GM12878 (cell line): ENCODE measurements at regions not wholly inside any gene's neighbourhood (a gene's known extent, or its start where the extent isn't known, plus 50 kb on each side); places are given as distances from the start of the nearest gene placed in this dataset.

Experiments
- ATAC-seq: fragments of 200-7000 bp; cut with Tn5 transposase; 3 replicates; pipeline ENCODE4 v1.9.1; 2020; ENCODE audit warnings: mild to moderate bottlenecking, moderate library complexity
- BruUV-seq: library from RNA; stranded (reverse); fragments of 400-500 nt; replicated peaks from 2 replicates; lab custom pipeline; 2021; lab: Mats Ljungman, UMichigan
- CTCF ChIA-PET: fragments of 300-600 bp; sonication (Branson Sonifier 250); formaldehyde crosslinking; extraction: SDS; loops from one replicate; lab custom pipeline; 2021; ENCODE audit warnings: inconsistent platforms; lab: Yijun Ruan, JAX
- POLR2A ChIA-PET: fragments of 350-600 bp; formaldehyde crosslinking; extraction: SDS; loops from one replicate; lab custom pipeline; 2021; ENCODE audit warnings: inconsistent platforms; lab: Charles Lee
- RAD21 ChIA-PET: fragments of 300-600 bp; sonication (Branson Sonifier 250); formaldehyde crosslinking; loops from one replicate; lab custom pipeline; 2023; ENCODE audit warnings: antibody characterized with exemption; ENCODE audit not compliant: unreplicated experiment; lab: Charles Lee
- SMC1A ChIA-PET: fragments of 300-600 bp; sonication (Branson Sonifier 250); formaldehyde crosslinking; loops from one replicate; lab custom pipeline; 2023; ENCODE audit not compliant: unreplicated experiment, uncharacterized antibody; lab: Charles Lee
- DNase-seq: peaks from one replicate; pipeline ENCODE4 v3.0.0-alpha.2; 2011; ENCODE audit warnings: low read depth, low spot score
- FAIRE-seq: peaks from 3 replicates; lab custom pipeline; 2011; peaks lifted over from hg19 to GRCh38; lab: Jason Lieb, UNC
- H2AFZ ChIP-seq: 2 replicates; pipeline ENCODE4 v1.6.0; 2011; ENCODE audit warnings: low read depth, low read length, control low read depth; ENCODE audit not compliant: control insufficient read depth
- H3K27ac ChIP-seq: 2 replicates; pipeline ENCODE4 v1.5.1; 2011; ENCODE audit warnings: control low read depth; ENCODE audit not compliant: control insufficient read depth, insufficient read depth
- H3K27me3 ChIP-seq, 2 experiments: replicated peaks in 1 of 2; 2 replicates each; pipeline versions ENCODE4 v1.6.0 to v1.6.1; 2011; ENCODE audit warnings: low read length in 1 of 2; ENCODE audit not compliant: control insufficient read depth in 2 of 2, insufficient read depth in 2 of 2
- H3K36me3 ChIP-seq, 2 experiments: 2 replicates each; pipeline ENCODE4 v1.5.1; 2011; ENCODE audit warnings: low read length in 1 of 2; ENCODE audit not compliant: control insufficient read depth in 2 of 2, insufficient read depth in 2 of 2
- H3K4me1 ChIP-seq: 2 replicates; pipeline ENCODE4 v1.6.1; 2011; ENCODE audit warnings: mild to moderate bottlenecking, low read length, moderate library complexity, mixed read lengths; ENCODE audit not compliant: control insufficient read depth, insufficient read depth
- H3K4me2 ChIP-seq: 2 replicates; pipeline ENCODE4 v1.6.0; 2011; ENCODE audit warnings: control low read depth; ENCODE audit not compliant: control insufficient read depth, insufficient read depth
- H3K4me3 ChIP-seq: fragments of 200-600 bp; sonication (generic); 2 replicates; pipeline ENCODE4 v1.5.1; 2016
- H3K79me2 ChIP-seq: 2 replicates; pipeline ENCODE4 v1.6.0; 2011; ENCODE audit warnings: low read length; ENCODE audit not compliant: control insufficient read depth, insufficient read depth
- H3K9ac ChIP-seq: 2 replicates; pipeline ENCODE4 v1.8.0; 2011; ENCODE audit warnings: low read length, control low read depth, mixed read lengths; ENCODE audit not compliant: control insufficient read depth, insufficient read depth
- H3K9me3 ChIP-seq: replicated peaks from 3 replicates; pipeline ENCODE4 v1.5.1; 2011; ENCODE audit warnings: mild to moderate bottlenecking, low read length; ENCODE audit not compliant: control insufficient read depth, insufficient read depth
- H4K20me1 ChIP-seq: 2 replicates; pipeline ENCODE4 v1.6.0; 2011; ENCODE audit not compliant: control insufficient read depth, insufficient read depth
- BCL11A ChIP-seq: IDR thresholded peaks from 2 replicates; pipeline ENCODE4 v1.6.1; 2011; ENCODE audit warnings: low read depth, low read length
- BRCA1 ChIP-seq: IDR thresholded peaks from 2 replicates; pipeline ENCODE4 v1.6.1; 2011; ENCODE audit warnings: low read depth, low read length, improper control_type of control experiment
- CEBPB ChIP-seq, 2 experiments: fragments of 150-350 bp in 1 of 2; IDR thresholded peaks; 2 replicates each; pipeline ENCODE4 v1.6.1; 2012 to 2014; ENCODE audit warnings: low read depth in 2 of 2, low read length in 2 of 2, borderline replicate concordance in 1 of 2, inconsistent platforms in 1 of 2
- CEBPZ ChIP-seq: fragments of 150-350 bp; IDR thresholded peaks from 2 replicates; pipeline ENCODE4 v1.6.1; 2016; ENCODE audit warnings: low read depth, low read length
- CREB1 ChIP-seq: IDR thresholded peaks from 2 replicates; pipeline ENCODE4 v1.6.1; 2012; ENCODE audit warnings: low read depth, mild to moderate bottlenecking, inconsistent platforms
- DPF2 ChIP-seq: fragments of 450-650 bp; IDR thresholded peaks from 2 replicates; pipeline ENCODE4 v1.6.1; 2017; ENCODE audit warnings: mild to moderate bottlenecking
- EGR1 ChIP-seq, 2 experiments: IDR thresholded peaks; 1 replicate in 1 of 2; 2 replicates in 1 of 2; pipeline ENCODE4 v1.6.1; 2011 to 2012; ENCODE audit warnings: low read depth in 2 of 2, low read length in 2 of 2, borderline replicate concordance in 1 of 2, mild to moderate bottlenecking in 1 of 2, moderate library complexity in 1 of 2
- EP300 ChIP-seq, 2 experiments: fragments of 150-350 bp in 1 of 2; IDR thresholded peaks; 2 replicates each; pipeline ENCODE4 v1.6.1; 2011 to 2012; ENCODE audit warnings: low read depth in 2 of 2, low read length in 2 of 2, borderline replicate concordance in 1 of 2, improper control_type of control experiment in 1 of 2, inconsistent platforms in 1 of 2; ENCODE audit not compliant: control insufficient read depth in 1 of 2
- KAT2A ChIP-seq: conservative IDR thresholded peaks from 2 replicates; pipeline ENCODE4 v1.6.1; 2011; ENCODE audit warnings: low read depth, low read length; ENCODE audit not compliant: control insufficient read depth
- MEF2A ChIP-seq: IDR thresholded peaks from 2 replicates; pipeline ENCODE4 v1.6.1; 2011; ENCODE audit warnings: low read depth, mild to moderate bottlenecking, low read length, moderate library complexity; ENCODE audit not compliant: insufficient read depth
- MXI1 ChIP-seq: fragments of 150-350 bp; IDR thresholded peaks from 2 replicates; pipeline ENCODE4 v1.6.1; 2011; ENCODE audit warnings: low read depth, mild to moderate bottlenecking, inconsistent platforms, low read length, improper control_type of control experiment
- MYC ChIP-seq: IDR thresholded peaks from 2 replicates; pipeline ENCODE4 v1.6.1; 2011; ENCODE audit warnings: mild to moderate bottlenecking, low read length, moderate library complexity, inconsistent platforms; ENCODE audit not compliant: insufficient read depth, insufficient replicate concordance, insufficient read length, severe bottlenecking
- NBN ChIP-seq: fragments of 450-650 bp; IDR thresholded peaks from 2 replicates; pipeline ENCODE4 v1.6.1; 2016
- NFIC ChIP-seq: IDR thresholded peaks from 2 replicates; pipeline ENCODE4 v1.6.1; 2012; ENCODE audit warnings: low read depth, mild to moderate bottlenecking, inconsistent platforms, low read length, moderate library complexity
- NFXL1 ChIP-seq: fragments of 450-650 bp; IDR thresholded peaks from 2 replicates; pipeline ENCODE4 v1.6.1; 2017; ENCODE audit warnings: antibody characterized with exemption, mild to moderate bottlenecking, borderline replicate concordance
- NFYB ChIP-seq: IDR thresholded peaks from 2 replicates; pipeline ENCODE4 v1.6.1; 2011; ENCODE audit warnings: low read depth, mild to moderate bottlenecking, low read length, improper control_type of control experiment, moderate library complexity; ENCODE audit not compliant: insufficient read depth
- RAD51 ChIP-seq: fragments of 450-650 bp; IDR thresholded peaks from 2 replicates; pipeline ENCODE4 v1.6.1; 2016; ENCODE audit warnings: moderate library complexity, mild to moderate bottlenecking, inconsistent platforms
- SMAD1 ChIP-seq: fragments of 450-650 bp; IDR thresholded peaks from 2 replicates; pipeline ENCODE4 v1.6.1; 2018; ENCODE audit warnings: mild to moderate bottlenecking, low read depth; ENCODE audit not compliant: partially characterized antibody
- SPI1 ChIP-seq: IDR thresholded peaks from 2 replicates; pipeline ENCODE4 v1.6.1; 2011; ENCODE audit warnings: low read depth, mild to moderate bottlenecking, low read length, moderate library complexity, borderline replicate concordance; ENCODE audit not compliant: insufficient read depth
- SREBF1 ChIP-seq: IDR thresholded peaks from 2 replicates; pipeline ENCODE4 v1.6.1; 2012; ENCODE audit warnings: mild to moderate bottlenecking, low read length
- STAT1 ChIP-seq: fragments of 450-650 bp; conservative IDR thresholded peaks from 2 replicates; pipeline ENCODE4 v1.6.1; 2014; ENCODE audit warnings: antibody characterized with exemption, mild to moderate bottlenecking
- SUPT20H ChIP-seq: IDR thresholded peaks from 2 replicates; pipeline ENCODE4 v1.6.1; 2011; ENCODE audit warnings: low read depth, mild to moderate bottlenecking, low read length, moderate library complexity, borderline replicate concordance; ENCODE audit not compliant: control insufficient read depth
- ZNF24 ChIP-seq: fragments of 450-650 bp; IDR thresholded peaks from 2 replicates; pipeline ENCODE4 v1.6.1; 2017; ENCODE audit warnings: antibody characterized with exemption, mild to moderate bottlenecking
- WGBS: methylation state at CpG from one replicate; pipeline ENCODE4 v1.1.6; 2016; ENCODE audit warnings: low lambda C conversion rate; ENCODE audit not compliant: insufficient replicate concordance, insufficient coverage; ENCODE audit errors: missing lambda C conversion rate; 5-methylcytosine and 5-hydroxymethylcytosine counted together
- in situ Hi-C: fragments of 300-500 bp; cut with MboI; formaldehyde crosslinking; loops from 9 replicates; pipeline ENCODE4 v1.14.3; 2018; ENCODE audit warnings: mixed read lengths
- intact Hi-C: fragments of 100-400 bp; cut with micrococcal nuclease; formaldehyde crosslinking; loops from one replicate; pipeline ENCODE4 v1.14.2; 2022; ENCODE audit not compliant: unreplicated experiment

GRCh38 chr15:95839367-95839782 is 491.1 kb upstream of the NR2F2 start:
- POLR2A ChIA-PET, result interaction anchor here (1.0 kb wide), 1 partner anchor 13 kb away, joined by 3 read pairs; no protein-coding TSS in a partner anchor
- no peak overlapping the region for H3K4me3 ChIP-seq
- H3K27me3 ChIP-seq, result no peaks in the 10 kb centered on the region
- H3K4me2 ChIP-seq, result no peak overlapping the region
- 0% methylated on average over 2 of the region's 2 CpGs for WGBS
- peak; percentile 95 for ATAC-seq
- no peaks in the 10 kb centered on the region for H3K36me3 ChIP-seq
- DNase-seq, result peak; percentile 66
- no peaks in the 10 kb centered on the region for H4K20me1 ChIP-seq
- RAD21 ChIA-PET, result interaction anchor here (0.6 to 1.5 kb wide), 5 partner anchors 25 to 497 kb away, joined by 3 to 4 read pairs (median 3); no protein-coding TSS in a partner anchor
- intact Hi-C loops, result no loop called here
- H3K27ac ChIP-seq, result no peak overlapping the region; the same call in 1 of the 2 replicates
- FAIRE-seq, result peak; percentile 68
- BruUV-seq, result no TSS peak
- SMC1A ChIA-PET, result interaction anchor here (0.7 to 3.5 kb wide), 12 partner anchors 10 to 519 kb away, joined by 3 to 17 read pairs (median 4); no protein-coding TSS in a partner anchor
- H2AFZ ChIP-seq, result peak overlapping the region; percentile 55
- no peaks in the 10 kb centered on the region for H3K79me2 ChIP-seq
- in situ Hi-C loops, result loop anchor here (10.0 kb wide), 1 partner anchor 575 kb away; no protein-coding TSS in a partner anchor
- CTCF ChIA-PET, result interaction anchor here (1.0 to 2.6 kb wide), 3 partner anchors 25 to 487 kb away, joined by 3 to 5 read pairs (median 3); no protein-coding TSS in a partner anchor
- H3K9ac ChIP-seq, result no peak overlapping the region
- H3K4me1 ChIP-seq, result peaks cover 5% of the 10 kb centered on the region; the same call in 1 of the 2 replicates
- no peaks in the 10 kb centered on the region for H3K9me3 ChIP-seq
- TF ChIP-seq BCL11A (0 out of 2 replicates have a peak, but pooled peaks have one; percentile 22), SPI1 (peak; percentile 54; the same call in 1 of the 2 replicates), EGR1 (IDR thresholded peaks at IDR 0.05; ENCODE audit: borderline replicate concordance in 1 of 2, low read depth in 2 of 2, low read length in 2 of 2) (no peak), NFXL1 (no peak), RAD51 (0 out of 2 replicates have a peak, but pooled peaks have one; percentile 32), SMAD1 (no peak), DPF2 (no peak), KAT2A (no peak), NFIC (no peak), STAT1 (no peak), CEBPB (IDR thresholded peaks at IDR 0.05; ENCODE audit: borderline replicate concordance in 1 of 2, low read depth in 2 of 2, low read length in 2 of 2) (no peak), MYC (no peak), ZNF24 (peak; percentile 4; the same call in 1 of the 2 replicates), NBN (no peak), CREB1 (0 out of 2 replicates have a peak, but pooled peaks have one; percentile 35), SUPT20H (no peak), BRCA1 (no peak), CEBPZ (no peak), SREBF1 (no peak), EP300 (IDR thresholded peaks at IDR 0.05; ENCODE audit: borderline replicate concordance in 1 of 2, control insufficient read depth in 1 of 2, low read depth in 2 of 2, low read length in 2 of 2) (peak; percentile 42 to 79; a peak in 3 of 4 replicates), MXI1 (no peak), MEF2A (no peak), NFYB (no peak)
